HepG2 (cell line): ENCODE measurements at regions not wholly inside any gene's neighbourhood (a gene's known extent, or its start where the extent isn't known, plus 50 kb on each side); places are given as distances from the start of the nearest gene placed in this dataset.

Experiments used
- ATAC-seq: fragments of 200-7000 bp; cut with Tn5 transposase; 3 replicates; pipeline ENCODE4 v1.9.1; 2020; ENCODE audit warnings: mild to moderate bottlenecking, moderate library complexity
- BruUV-seq: library from RNA; stranded (reverse); fragments of 400-500 nt; replicated peaks from 2 replicates; lab custom pipeline; 2021; lab: Mats Ljungman, UMichigan
- CTCF ChIA-PET: fragments of 300-600 bp; formaldehyde crosslinking; extraction: SDS; loops from one replicate; lab custom pipeline; 2021; ENCODE audit warnings: low total read pairs, inconsistent platforms, low intra/inter-chr PET ratio; lab: Yijun Ruan, JAX
- POLR2A ChIA-PET: fragments of 350-600 bp; sonication (Branson Sonifier 250); formaldehyde crosslinking; loops from one replicate; lab custom pipeline; 2020; ENCODE audit warnings: antibody characterized with exemption, inconsistent platforms; lab: Yijun Ruan, JAX
- DNase-seq: peaks from one replicate; pipeline ENCODE4 v3.0.0-alpha.2; 2015; ENCODE audit warnings: low spot score
- FAIRE-seq: peaks from 3 replicates; lab custom pipeline; 2011; peaks lifted over from hg19 to GRCh38; lab: Jason Lieb, UNC
- H2AFZ ChIP-seq: one replicate; pipeline ENCODE4 v1.6.1; 2011; ENCODE audit warnings: low read length, inconsistent platforms
- H3K27ac ChIP-seq: fragments of 300-600 bp; 3 replicates; pipeline ENCODE4 v1.8.0; 2011; ENCODE audit warnings: mixed run types, mild to moderate bottlenecking, mixed read lengths, low read length, inconsistent platforms; ENCODE audit not compliant: insufficient read depth; ENCODE audit errors: extremely low read length
- H3K27me3 ChIP-seq, 2 experiments: fragments of 200-600 bp in 1 of 2; 2 replicates in 1 of 2; 3 replicates in 1 of 2; pipeline versions ENCODE4 v1.6.0 to v1.8.0; 2011; ENCODE audit warnings: low read length in 2 of 2, mild to moderate bottlenecking in 2 of 2, moderate library complexity in 2 of 2, inconsistent platforms in 1 of 2; ENCODE audit not compliant: insufficient read depth in 2 of 2, control insufficient read depth in 1 of 2
- H3K36me3 ChIP-seq, 2 experiments: fragments of 200-600 bp in 1 of 2; replicated peaks in 1 of 2; 2 replicates in 1 of 2; 3 replicates in 1 of 2; pipeline versions ENCODE4 v1.5.1 to v1.8.0; 2011; ENCODE audit warnings: low read length in 2 of 2, inconsistent platforms in 1 of 2; ENCODE audit not compliant: insufficient read depth in 2 of 2, control insufficient read depth in 1 of 2
- H3K4me1 ChIP-seq: 2 replicates; pipeline ENCODE4 v1.5.1; 2012; ENCODE audit warnings: low read length, inconsistent platforms; ENCODE audit not compliant: insufficient read depth
- H3K4me2 ChIP-seq: 2 replicates; pipeline ENCODE4 v1.6.0; 2011; ENCODE audit warnings: low read depth, low read length, inconsistent platforms
- H3K4me3 ChIP-seq, 3 experiments: fragments of 200-600 bp in 1 of 3; sonication (generic), shearing (Covaris generic) in 1 of 3; replicated peaks in 1 of 3; 2 replicates each; pipeline ENCODE4 v1.5.1; 2011 to 2016; ENCODE audit warnings: low read length in 3 of 3, inconsistent platforms in 2 of 3, low read depth in 2 of 3, mild to moderate bottlenecking in 2 of 3, control low read depth in 1 of 3, mixed read lengths in 1 of 3; ENCODE audit not compliant: insufficient read depth in 1 of 3
- H3K79me2 ChIP-seq: one replicate; pipeline ENCODE4 v1.6.1; 2011; ENCODE audit warnings: low read length, inconsistent platforms; ENCODE audit not compliant: insufficient read depth
- H3K9ac ChIP-seq: 2 replicates; pipeline ENCODE4 v1.6.0; 2011; ENCODE audit warnings: mild to moderate bottlenecking, low read depth, low read length, inconsistent platforms; ENCODE audit not compliant: insufficient read depth
- H3K9me3 ChIP-seq: 2 replicates; pipeline ENCODE4 v1.5.1; 2012; ENCODE audit warnings: mild to moderate bottlenecking, low read length
- H4K20me1 ChIP-seq: 2 replicates; pipeline ENCODE4 v1.6.0; 2011; ENCODE audit warnings: inconsistent platforms, mild to moderate bottlenecking, low read length, moderate library complexity; ENCODE audit not compliant: insufficient read depth
- ARNT ChIP-seq: fragments of 450-650 bp; IDR thresholded peaks from 2 replicates; pipeline ENCODE4 v1.6.1; 2017
- LRRFIP1 ChIP-seq: sonication (generic); formaldehyde crosslinking; conservative IDR thresholded peaks from 2 replicates; pipeline ENCODE4 v1.4.0; 2020; ENCODE audit warnings: missing genetic modification reagents
- MAF1 ChIP-seq: sonication (generic); formaldehyde crosslinking; IDR thresholded peaks from 2 replicates; pipeline ENCODE4 v1.5.0; 2020; ENCODE audit warnings: missing genetic modification reagents, borderline replicate concordance
- PAF1 ChIP-seq: IDR thresholded peaks from 2 replicates; pipeline ENCODE4 v1.6.1; 2016; ENCODE audit warnings: missing genetic modification reagents, missing compliant biosample characterization
- ZNF138 ChIP-seq: sonication (generic); formaldehyde crosslinking; IDR thresholded peaks from 2 replicates; pipeline ENCODE4 v1.5.0; 2020; ENCODE audit warnings: mild to moderate bottlenecking, low read depth, missing genetic modification reagents
- ZNF160 ChIP-seq: sonication (generic); formaldehyde crosslinking; IDR thresholded peaks from 2 replicates; pipeline ENCODE4 v1.8.0; 2022; ENCODE audit warnings: mild to moderate bottlenecking, inconsistent platforms, missing genetic modification reagents
- ZNF563 ChIP-seq: sonication (generic); formaldehyde crosslinking; IDR thresholded peaks from 2 replicates; pipeline ENCODE4 v1.8.0; 2022; ENCODE audit warnings: mild to moderate bottlenecking, moderate library complexity, missing genetic modification reagents
- WGBS: methylation state at CpG from one replicate; pipeline ENCODE4 v1.1.6; 2017; ENCODE audit warnings: low lambda C conversion rate; 5-methylcytosine and 5-hydroxymethylcytosine counted together
- in situ Hi-C: cut with HindIII; loops from 2 replicates; pipeline ENCODE4 v1.10.0; 2017; ENCODE audit warnings: low pct_unique_long_range_greater_than_20kb; ENCODE audit not compliant: extremely low pct_ligation_motif_present
- intact Hi-C: fragments of 100-400 bp; cut with micrococcal nuclease; formaldehyde crosslinking; loops from one replicate; pipeline ENCODE4 v1.10.0; 2022; ENCODE audit not compliant: unreplicated experiment

GRCh38 chr4:111697176-111697942 lies 447.9 kb upstream of the FAM241A start:
- ChIA-PET CTCF (no interaction called here), POLR2A (no interaction called here)
- DNase-seq (no peak), ATAC-seq (no peak), FAIRE-seq (no peak)
- H2AFZ ChIP-seq, result no peak overlapping the region
- in situ Hi-C loops, result no loop called here
- intact Hi-C loops, result no loop called here
- no peaks in the 10 kb centered on the region for H3K27me3 ChIP-seq
- H3K4me3 ChIP-seq, result no peak overlapping the region
- no peaks in the 10 kb centered on the region for H3K36me3 ChIP-seq
- BruUV-seq, result no TSS peak
- no peaks in the 10 kb centered on the region for H3K79me2 ChIP-seq
- H3K4me1 ChIP-seq, result no peaks in the 10 kb centered on the region
- no peak overlapping the region for H3K27ac ChIP-seq
- H3K4me2 ChIP-seq, result no peak overlapping the region
- no peak overlapping the region for H3K9ac ChIP-seq
- TF ChIP-seq ARNT (no peak), MAF1 (CRISPR knock-in tag) (no peak), PAF1 (CRISPR knock-in tag) (no peak), ZNF563 (CRISPR knock-in tag) (no peak), ZNF160 (no peak), ZNF138 (CRISPR knock-in tag) (no peak), LRRFIP1 (no peak)
- 3% methylated on average over 2 of the region's 2 CpGs for WGBS
- H4K20me1 ChIP-seq, result no peaks in the 10 kb centered on the region
- H3K9me3 ChIP-seq, result no peaks in the 10 kb centered on the region
